Lower leg skin (tissue), 4 donors: ENCODE measurements at regions not wholly inside any gene's neighbourhood (a gene's known extent, or its start where the extent isn't known, plus 50 kb on each side); places are given as distances from the start of the nearest gene placed in this dataset.

Experiments
- DNase-seq, 2 donors: peaks; one replicate each; pipeline ENCODE4 v3.0.0-alpha.2; 2019; ENCODE audit warnings: low spot score in 2 of 2
- H3K4me3 ChIP-seq: fragments of 200-600 bp; sonication (generic); 2 replicates; pipeline ENCODE4 v1.5.1; 2017; ENCODE audit warnings: mild to moderate bottlenecking, low read depth; ENCODE audit not compliant: poor library complexity, severe bottlenecking
- POLR2A ChIP-seq, 2 donors: fragments of 450-650 bp; IDR thresholded peaks; one replicate each; pipeline ENCODE4 v1.6.1; 2016 to 2017; ENCODE audit warnings: antibody characterized with exemption in 2 of 2, mild to moderate bottlenecking in 1 of 2, moderate library complexity in 1 of 2
- WGBS, 2 donors: methylation state at CpG; one replicate each; pipeline ENCODE4 v1.1.5; 2018; 5-methylcytosine and 5-hydroxymethylcytosine counted together
- intact Hi-C: fragments of 100-400 bp; cut with DNase I; formaldehyde crosslinking; loops from one replicate; pipeline ENCODE4 v1.15.0; 2023; ENCODE audit warnings: low total_unique reads
- TF ChIP-seq, protein P1 (sequence below), 3 donors: fragments of 450-650 bp; IDR thresholded peaks; one replicate each; pipeline ENCODE4 v1.5.1; 2016; ENCODE audit warnings: antibody characterized with exemption in 3 of 3, mild to moderate bottlenecking in 3 of 3, moderate library complexity in 2 of 3

DNA sequence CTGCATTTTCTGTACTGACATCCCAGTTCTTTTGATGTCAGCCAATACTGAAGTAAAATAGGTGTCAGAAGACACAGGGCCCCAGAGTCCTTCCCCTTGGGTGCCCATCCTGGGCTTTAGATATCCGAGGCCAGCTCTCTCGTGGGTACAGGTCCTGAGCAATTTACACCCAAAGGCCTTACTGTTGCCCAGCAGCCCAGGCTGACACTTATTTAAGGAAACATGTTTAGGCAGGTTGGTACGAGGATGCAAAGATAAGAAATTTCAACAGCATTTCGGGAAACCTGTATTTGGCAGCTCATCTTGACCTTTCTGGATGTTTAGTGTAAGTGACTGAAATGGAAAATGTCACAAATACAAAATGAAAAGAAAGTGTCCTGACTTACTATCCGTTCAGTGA, 130.0 kb upstream of the IL12A start:
- no peak overlapping the region for H3K4me3 ChIP-seq
- no peak for DNase-seq
- intact Hi-C loops: no loop called here
- TF ChIP-seq, protein P1, sequence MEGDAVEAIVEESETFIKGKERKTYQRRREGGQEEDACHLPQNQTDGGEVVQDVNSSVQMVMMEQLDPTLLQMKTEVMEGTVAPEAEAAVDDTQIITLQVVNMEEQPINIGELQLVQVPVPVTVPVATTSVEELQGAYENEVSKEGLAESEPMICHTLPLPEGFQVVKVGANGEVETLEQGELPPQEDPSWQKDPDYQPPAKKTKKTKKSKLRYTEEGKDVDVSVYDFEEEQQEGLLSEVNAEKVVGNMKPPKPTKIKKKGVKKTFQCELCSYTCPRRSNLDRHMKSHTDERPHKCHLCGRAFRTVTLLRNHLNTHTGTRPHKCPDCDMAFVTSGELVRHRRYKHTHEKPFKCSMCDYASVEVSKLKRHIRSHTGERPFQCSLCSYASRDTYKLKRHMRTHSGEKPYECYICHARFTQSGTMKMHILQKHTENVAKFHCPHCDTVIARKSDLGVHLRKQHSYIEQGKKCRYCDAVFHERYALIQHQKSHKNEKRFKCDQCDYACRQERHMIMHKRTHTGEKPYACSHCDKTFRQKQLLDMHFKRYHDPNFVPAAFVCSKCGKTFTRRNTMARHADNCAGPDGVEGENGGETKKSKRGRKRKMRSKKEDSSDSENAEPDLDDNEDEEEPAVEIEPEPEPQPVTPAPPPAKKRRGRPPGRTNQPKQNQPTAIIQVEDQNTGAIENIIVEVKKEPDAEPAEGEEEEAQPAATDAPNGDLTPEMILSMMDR (IDR thresholded peaks at IDR 0.05): no peak
- TF ChIP-seq POLR2A (IDR thresholded peaks at IDR 0.05): no peak
- 65 to 66% methylated on average over 5 of the region's 5 CpGs for WGBS, 2 donors

DNA sequence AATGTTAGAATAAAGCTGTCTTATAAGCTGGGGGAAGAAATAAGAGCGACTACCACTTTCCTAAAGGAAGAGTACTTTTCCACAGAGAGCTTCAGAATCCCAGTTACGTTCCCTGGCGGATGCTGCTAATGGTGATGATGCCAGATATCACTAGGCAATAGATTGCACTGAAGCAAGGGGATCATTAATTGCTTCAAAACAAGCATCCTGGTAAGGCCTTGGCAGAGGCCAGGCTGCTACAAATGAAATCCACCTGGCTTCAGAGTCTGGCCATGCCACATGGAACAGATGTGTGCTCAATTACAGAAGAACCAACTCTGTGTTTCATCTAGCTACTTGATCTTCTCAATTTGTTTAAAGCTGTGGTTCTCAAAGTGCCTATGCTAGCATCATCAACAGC, 129.2 kb upstream of the IL12A start:
- no peak for DNase-seq
- intact Hi-C loops: no loop called here
- 79 to 86% methylated on average over 3 of the region's 3 CpGs for WGBS, 2 donors
- H3K4me3 ChIP-seq: no peak overlapping the region
- TF ChIP-seq, protein P1 (IDR thresholded peaks at IDR 0.05): no peak

DNA sequence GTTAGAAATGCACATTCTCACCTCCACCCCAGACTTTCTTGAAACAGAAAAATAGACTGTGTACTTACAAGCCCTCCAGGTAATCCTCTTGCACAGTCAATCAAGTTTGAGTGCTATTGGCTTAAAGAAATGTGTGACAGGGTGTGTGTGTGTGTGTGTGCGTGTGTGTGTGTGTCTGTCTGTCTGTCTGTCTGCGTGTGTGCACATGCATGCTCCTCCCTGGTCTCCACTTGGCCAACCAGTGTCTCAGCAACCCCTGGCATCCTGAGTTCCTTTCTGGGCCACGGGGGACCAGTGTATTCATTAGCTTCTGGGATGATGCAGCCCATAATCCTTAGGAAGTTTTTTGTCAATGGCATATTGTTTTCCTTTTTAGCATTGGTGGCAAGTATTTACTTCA, 128.8 kb upstream of the IL12A start:
- intact Hi-C loops: no loop called here
- no peak for DNase-seq
- TF ChIP-seq, protein P1 (IDR thresholded peaks at IDR 0.05): no peak
- no peak for TF ChIP-seq POLR2A (IDR thresholded peaks at IDR 0.05)
- 52 to 61% methylated on average over 3 of the region's 3 CpGs for WGBS, 2 donors
- H3K4me3 ChIP-seq: no peak overlapping the region

DNA sequence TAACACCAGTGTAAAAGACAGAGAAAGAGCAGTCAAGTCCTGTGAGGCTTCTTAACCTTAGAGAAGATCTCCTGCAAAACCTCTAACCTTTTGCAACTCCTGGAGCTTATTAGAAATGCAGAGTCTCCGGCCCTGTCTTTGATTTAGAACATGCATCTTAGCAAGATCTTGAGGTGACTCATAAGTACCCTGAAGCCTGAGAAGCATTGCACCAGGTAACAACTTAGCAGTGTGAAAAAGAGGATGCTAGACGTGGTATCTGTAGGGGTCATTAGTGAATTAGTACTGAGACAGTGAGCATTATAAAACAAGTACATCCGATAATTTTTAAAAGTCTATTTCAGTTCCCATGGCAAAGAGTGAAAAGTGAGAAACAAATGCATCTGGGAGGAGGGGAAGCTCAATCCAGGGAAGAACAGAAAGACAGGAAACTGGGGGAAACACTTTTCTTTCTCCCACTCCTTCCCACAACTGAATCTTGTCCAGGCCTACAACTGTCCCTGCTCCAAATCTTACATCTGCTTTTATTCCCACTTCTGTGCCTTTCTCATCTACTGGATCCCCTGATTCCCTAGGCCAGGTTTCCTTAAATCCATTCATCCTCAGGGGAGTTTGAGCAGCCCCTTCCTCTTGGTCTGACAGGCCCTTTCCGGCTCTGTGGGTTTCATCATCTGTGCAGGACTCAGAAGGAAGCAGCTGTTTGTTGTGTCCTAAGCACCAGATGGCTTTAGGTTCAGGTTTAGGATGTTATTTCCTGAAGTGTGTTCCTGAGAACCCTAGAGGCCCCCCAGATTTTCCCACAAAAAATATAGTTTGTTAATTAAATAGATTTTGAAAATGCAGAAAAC, 128.1 kb upstream of the IL12A start:
- no peak for DNase-seq
- 72% methylated on average over 4 of the region's 4 CpGs for WGBS, 2 donors
- intact Hi-C loops: no loop called here

DNA sequence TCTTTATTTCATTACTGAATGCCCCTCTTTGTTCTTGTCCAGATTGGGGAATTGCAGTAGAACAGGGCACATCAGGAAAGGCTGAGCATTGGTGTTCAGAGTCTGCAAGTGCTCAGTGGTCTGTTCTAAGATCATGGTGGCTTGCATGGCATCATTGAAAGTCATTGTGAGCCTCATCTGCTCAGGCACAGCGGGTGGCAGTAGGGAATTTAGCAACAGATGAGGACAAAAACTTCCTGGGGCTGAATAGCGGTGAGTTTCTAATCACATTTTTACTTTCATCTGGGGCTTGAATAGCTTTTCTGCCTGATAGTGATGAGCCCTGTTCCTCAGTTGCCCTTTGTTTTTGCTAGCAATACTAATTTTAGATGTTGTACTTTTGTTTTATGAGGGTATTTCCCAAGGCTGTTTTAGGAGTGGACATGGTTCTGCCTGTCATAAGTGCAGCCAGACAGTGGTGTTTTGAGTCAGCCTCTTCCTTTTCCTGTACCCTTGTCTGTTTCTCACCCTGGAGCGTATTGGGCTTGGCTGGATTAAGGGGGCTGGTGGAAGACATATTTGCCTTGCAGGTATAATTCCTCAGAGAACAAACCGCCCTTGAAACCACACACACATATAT, 127.2 kb upstream of the IL12A start:
- WGBS, 2 donors: 75 to 79% methylated on average over 4 of the region's 4 CpGs
- DNase-seq: no peak
- intact Hi-C loops: no loop called here
- TF ChIP-seq POLR2A (IDR thresholded peaks at IDR 0.05): no peak
- TF ChIP-seq, protein P1 (IDR thresholded peaks at IDR 0.05): no peak
- H3K4me3 ChIP-seq: no peak overlapping the region

More for the DNA sequence above, 128.1 kb upstream of the IL12A start:
- no peak overlapping the region for H3K4me3 ChIP-seq
- TF ChIP-seq POLR2A (IDR thresholded peaks at IDR 0.05): no peak
- TF ChIP-seq, protein P1 (IDR thresholded peaks at IDR 0.05): no peak
